Activated T-helper 17 cell treated with anti-CD3 and anti-CD28 coated beads, Interleukin-2, amount 50 U/mL, for 72 hours (primary cell): ENCODE measurements at regions not wholly inside any gene's neighbourhood (a gene's known extent, or its start where the extent isn't known, plus 50 kb on each side); places are given as distances from the start of the nearest gene placed in this dataset.
A peak's percentile ranks its signal among the peaks of the same experiment; 100 is the strongest.

Source experiments
- ATAC-seq: fragments of 150-1000 bp; cut with Tn5 transposase; replicated peaks from 2 replicates; pipeline ENCODE4 v1.10.0; 2021; ENCODE audit warnings: mild to moderate bottlenecking, moderate library complexity
- H3K27ac Mint-ChIP-seq: one replicate; pipeline ENCODE4 v1.8.0; 2022; ENCODE audit warnings: mixed read lengths
- H3K27me3 Mint-ChIP-seq: one replicate; pipeline ENCODE4 v1.8.0; 2022; ENCODE audit warnings: mixed read lengths
- H3K36me3 Mint-ChIP-seq: one replicate; pipeline ENCODE4 v1.8.0; 2022; ENCODE audit warnings: low read depth, mild to moderate bottlenecking, mixed read lengths
- H3K4me1 Mint-ChIP-seq: one replicate; pipeline ENCODE4 v1.8.0; 2022; ENCODE audit warnings: mixed read lengths
- H3K4me3 Mint-ChIP-seq: one replicate; pipeline ENCODE4 v1.8.0; 2022; ENCODE audit warnings: mild to moderate bottlenecking, mixed read lengths
- H3K9me3 Mint-ChIP-seq: one replicate; pipeline ENCODE4 v1.8.0; 2022; ENCODE audit warnings: mixed read lengths

DNA sequence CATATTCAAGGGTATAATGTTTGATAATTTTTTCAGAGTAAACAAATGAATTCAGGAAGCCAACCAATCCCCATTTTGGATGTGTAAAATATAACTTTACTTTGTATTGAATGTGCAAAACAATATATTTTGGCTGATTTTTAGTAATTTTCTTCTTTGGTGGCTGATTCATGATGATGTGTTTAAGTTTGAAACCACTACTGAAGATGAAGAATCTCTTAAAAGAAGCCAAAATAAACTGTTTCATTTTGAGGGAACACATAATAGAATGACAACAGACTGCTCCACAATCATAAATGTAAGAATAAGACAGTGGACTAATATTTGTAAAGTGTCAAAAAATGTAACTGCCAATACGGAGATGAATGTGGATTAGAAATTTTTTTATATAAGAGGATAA is 52.5 kb upstream of the TRIM43 start:
- no peaks in the 10 kb centered on the region for H3K36me3 Mint-ChIP-seq
- peak overlapping the region; percentile 42 for H3K4me3 Mint-ChIP-seq
- H3K4me1 Mint-ChIP-seq: peaks cover 9% of the 10 kb centered on the region
- H3K27me3 Mint-ChIP-seq: no peaks in the 10 kb centered on the region
- peaks cover 7% of the 10 kb centered on the region for H3K9me3 Mint-ChIP-seq
- ATAC-seq: peak; percentile 60
- peak overlapping the region; percentile 87 for H3K27ac Mint-ChIP-seq

DNA sequence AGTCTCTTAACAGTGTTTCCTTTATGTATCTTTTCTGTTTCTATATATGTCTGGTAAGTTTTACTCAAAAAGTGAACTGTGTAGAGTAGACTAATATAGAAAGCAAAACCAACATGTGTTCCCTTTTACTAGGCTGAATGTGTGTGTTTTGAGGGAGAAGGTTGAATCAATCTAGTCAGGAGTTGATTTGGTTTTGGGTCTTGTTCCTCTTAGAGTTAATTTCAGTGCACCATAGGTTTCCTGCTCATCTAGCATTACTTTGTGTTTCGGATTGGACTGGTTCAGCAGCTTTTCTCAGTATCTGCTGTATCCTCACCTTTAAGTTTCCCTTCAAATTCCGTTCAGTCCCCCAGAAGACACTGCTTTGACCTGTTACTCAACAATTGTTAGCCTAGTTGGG is 52.0 kb upstream of the TRIM43 start:
- Mint-ChIP-seq H3K27me3 (no peaks in the 10 kb centered on the region), H3K36me3 (no peaks in the 10 kb centered on the region), H3K4me1 (peaks cover 9% of the 10 kb centered on the region), H3K27ac (peak overlapping the region; percentile 87), H3K9me3 (peaks cover 7% of the 10 kb centered on the region), H3K4me3 (peak overlapping the region; percentile 42)
- peak; percentile 60 for ATAC-seq
